Inflammatory macrophage (primary cell): ENCODE measurements at regions not wholly inside any gene's neighbourhood (a gene's known extent, or its start where the extent isn't known, plus 50 kb on each side); places are given as distances from the start of the nearest gene placed in this dataset.
"Not testable (repeated sequence)": the region's sequence is repeated elsewhere in the genome, so short reads cannot be mapped to it uniquely, and the experiment has no call there.

Source experiments
- DNase-seq, 2 donors: peaks; one replicate each; pipeline ENCODE4 v3.0.0-alpha.2; 2020 to 2022

DNA sequence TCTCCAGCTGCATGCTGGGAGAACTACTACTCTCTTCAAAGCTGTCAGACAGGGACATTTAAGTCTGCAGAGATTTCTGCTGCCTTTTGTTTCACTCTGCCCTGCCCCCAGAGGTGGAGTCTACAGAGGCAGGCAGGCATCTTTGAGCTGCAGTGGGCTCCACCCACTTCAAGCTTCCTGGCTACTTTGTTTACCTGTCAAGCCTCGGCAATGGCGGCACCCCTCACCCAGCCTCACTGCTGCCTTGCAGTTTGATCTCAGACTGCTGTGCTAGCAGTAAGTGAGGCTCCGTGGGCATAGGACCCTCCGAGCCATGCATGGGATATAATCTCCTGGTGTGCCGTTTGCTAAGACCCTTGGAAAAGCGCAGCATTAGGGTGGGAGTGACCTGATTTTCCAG lies 61.7 kb downstream of the DMRTA1 start:
- DNase-seq, result not testable (repeated sequence)

DNA sequence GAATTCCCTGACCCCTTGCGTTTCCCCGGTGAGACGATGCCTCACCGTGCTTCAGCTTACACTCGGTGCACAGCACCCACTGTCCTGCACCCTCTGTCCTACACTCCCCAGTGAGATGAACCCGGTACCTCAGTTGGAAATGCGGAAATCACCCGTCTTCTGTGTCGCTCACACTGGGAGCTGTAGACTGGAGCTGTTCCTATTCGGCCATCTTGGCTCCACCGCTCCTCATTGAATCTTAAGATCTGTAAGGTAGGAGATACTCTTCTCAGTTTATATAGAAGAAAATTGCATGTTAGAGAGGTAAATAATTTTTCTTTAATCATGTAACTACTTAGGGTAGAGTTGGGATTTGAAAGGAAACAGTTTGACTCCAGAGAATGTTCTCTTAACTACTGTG lies 62.2 kb downstream of the DMRTA1 start:
- no peak for DNase-seq

DNA sequence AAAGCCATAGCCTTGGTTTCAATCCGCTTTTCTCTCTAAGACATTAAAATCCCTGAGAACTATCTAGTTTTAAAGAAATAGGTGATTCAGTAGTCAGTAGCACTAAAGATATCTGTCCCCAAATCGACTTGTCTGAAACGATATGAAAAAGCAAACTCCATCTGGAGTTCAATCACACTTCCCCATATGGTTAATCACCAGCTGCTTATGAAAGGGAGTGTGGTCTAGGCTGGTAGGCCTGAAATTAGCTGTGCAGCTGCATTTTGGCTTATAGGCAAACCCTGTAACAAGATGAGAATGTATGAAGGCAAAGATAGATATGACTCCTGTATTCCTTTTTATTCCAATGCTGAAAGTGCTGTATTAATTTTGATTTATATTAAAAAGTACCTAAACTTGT lies 65.9 kb downstream of the DMRTA1 start:
- no peak for DNase-seq

DNA sequence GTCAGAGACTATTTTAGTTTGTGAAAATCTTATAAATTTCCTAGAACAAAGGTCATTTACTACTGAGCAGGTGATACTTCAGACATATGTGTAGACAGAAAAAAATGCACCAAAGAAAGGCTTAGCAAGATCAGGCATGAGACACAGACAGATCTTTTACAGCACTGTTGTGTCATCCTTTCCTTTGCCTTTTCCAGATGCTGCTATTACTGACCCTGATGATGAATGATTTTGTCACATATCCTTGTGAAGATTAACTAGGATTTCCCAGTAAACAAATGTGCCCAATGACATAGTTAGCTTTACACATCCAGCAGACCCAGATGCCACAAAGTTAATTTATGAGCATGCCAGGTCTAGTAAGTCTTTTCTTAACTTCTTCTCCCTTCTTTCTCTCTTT lies 68.2 kb downstream of the DMRTA1 start:
- no peak for DNase-seq

GRCh38 chr9:22522206-22522740 lies 75.6 kb downstream of the DMRTA1 start:
- DNase-seq, result no peak

DNA sequence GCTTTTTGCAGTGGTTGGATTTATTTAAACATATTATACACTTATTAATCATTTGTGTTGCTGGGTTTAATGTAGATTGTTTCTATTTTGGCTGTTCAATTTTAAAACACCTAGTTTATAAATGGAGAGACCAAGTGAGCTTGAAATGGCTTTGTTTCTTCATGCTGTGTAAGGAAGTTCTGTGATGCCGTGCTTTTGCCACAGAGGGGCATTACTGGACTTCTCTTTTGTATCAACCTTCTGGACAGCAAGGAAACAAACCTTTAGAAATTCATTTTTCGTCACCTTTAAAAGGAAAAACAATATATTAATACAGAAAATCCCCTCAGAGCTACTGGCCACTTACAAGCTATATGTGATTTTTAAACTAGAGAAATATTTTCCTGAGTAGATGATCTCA lies 81.9 kb downstream of the DMRTA1 start:
- no peak for DNase-seq

DNA sequence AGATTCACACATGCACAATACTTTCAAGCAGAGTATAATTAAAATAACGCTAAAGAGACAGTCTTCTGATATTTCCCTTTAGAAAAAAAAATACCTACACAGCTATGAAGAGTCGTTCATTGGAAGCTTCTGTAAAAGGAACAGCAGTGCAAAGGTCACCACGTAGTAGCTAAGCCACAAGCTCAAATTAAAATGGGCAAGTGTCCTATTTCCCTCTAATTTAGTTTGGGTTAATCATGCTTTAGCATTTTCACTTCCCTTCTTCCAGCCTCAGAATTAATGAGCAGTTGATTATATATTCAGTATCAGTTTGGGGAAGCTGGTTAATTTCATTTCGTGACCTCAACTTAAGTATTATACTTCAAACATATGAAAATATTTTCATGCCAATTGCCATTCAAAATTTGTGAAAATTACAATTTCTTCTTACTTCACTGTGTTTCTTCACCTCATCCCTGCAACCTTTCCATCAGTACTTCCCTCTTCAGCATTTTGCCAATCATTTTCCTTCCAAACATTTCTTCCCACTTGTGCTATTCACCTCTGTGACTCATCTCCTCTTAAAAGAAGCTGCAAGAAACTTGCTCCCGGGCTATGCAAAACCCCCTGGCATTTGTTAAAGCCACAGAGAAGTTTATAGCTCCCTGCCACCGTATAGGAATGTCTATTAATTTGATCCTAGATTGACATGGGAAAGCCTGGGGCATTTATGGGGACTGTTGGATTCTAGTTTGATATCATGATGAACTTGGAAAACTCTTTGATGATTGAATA lies 83.0 kb downstream of the DMRTA1 start:
- no peak for DNase-seq

- no peak for DNase-seq
These were observed 89.2 kb downstream of the DMRTA1 start for GRCh38 chr9:22535780-22536179.

DNA sequence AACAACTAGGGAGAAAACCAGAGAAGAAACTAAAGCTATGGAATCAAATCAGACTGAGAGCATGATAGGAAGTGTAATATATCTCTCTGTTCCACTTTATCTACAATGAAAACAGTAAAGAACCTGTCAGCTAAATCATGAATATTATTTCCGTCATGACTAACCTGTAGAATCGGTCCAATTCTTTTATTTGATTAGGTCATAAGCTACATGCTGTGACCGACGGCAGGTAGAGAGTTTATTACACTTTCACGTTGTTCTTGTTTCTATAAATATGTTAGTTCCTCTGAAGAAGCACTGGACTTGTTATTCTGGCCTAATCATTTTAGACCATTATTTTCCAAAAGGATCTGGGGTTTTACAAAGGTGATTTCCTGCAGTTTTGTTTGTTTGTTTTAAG lies 91.1 kb downstream of the DMRTA1 start:
- DNase-seq, result no peak

DNA sequence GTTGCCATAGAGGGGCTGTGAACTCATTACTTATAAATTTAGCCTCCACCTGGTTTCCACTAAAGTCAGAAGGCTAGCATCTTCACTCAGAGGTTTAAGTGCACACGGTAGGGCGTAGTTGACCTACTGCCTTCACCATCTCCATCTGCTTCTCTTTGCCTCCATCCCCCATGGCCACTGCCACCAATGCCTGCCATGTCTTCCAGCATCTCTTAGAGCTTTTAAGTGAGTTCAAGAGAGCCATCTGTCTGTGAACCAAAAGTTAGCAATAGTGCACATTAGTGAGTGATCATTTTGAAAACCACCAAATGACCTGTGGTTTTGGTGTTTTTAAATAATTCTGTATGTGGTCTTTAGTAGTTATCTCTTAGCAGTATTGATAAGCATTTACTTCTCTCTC lies 102.0 kb downstream of the DMRTA1 start:
- DNase-seq, result no peak

DNA sequence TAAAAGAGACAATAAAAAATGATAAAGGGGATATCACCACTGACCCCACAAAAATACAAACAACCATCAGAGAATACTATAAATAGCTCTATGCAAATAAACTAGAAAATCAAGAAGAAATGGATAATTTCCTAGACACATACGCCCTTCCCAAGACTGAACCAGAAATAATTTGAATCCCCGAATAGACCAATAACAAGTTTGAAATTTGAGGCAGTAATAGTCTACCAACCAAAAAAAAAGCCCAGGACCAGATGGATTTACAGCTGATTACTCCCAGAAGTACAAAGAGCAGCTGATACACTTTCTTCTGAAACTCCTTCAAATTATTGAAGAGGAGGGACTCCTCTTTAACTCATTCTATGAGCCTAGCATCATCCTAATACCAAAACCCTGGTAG lies 128.1 kb downstream of the DMRTA1 start:
- DNase-seq, result no peak

GRCh38 chr9:22580788-22581187 lies 134.2 kb downstream of the DMRTA1 start:
- no peak for DNase-seq

- no peak for DNase-seq
These were observed 135.6 kb downstream of the DMRTA1 start for GRCh38 chr9:22582221-22582620.

DNA sequence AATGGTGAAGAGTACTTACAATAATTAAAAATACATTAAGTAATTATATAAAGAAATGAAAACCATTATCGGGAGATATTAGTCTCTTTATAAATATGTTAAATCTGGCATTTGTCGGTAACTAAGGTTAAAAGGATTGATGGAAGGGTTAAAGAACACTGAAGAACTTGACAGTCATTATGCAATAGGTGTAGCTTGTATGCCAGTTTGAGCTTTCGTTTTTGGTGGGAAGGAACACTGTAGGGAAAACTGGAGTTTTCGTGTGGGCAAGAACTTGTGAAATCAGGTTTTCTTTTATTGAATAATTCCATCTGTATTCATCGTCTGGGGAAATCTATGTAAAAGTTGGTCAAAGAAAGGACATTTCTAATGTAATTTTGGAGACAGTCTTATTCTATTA lies 142.3 kb downstream of the DMRTA1 start:
- no peak for DNase-seq

- DNase-seq, result no peak
These were observed 143.9 kb downstream of the DMRTA1 start for GRCh38 chr9:22590336-22591033.

- no peak for DNase-seq
These were observed 149.2 kb downstream of the DMRTA1 start for GRCh38 chr9:22595805-22596204.

DNA sequence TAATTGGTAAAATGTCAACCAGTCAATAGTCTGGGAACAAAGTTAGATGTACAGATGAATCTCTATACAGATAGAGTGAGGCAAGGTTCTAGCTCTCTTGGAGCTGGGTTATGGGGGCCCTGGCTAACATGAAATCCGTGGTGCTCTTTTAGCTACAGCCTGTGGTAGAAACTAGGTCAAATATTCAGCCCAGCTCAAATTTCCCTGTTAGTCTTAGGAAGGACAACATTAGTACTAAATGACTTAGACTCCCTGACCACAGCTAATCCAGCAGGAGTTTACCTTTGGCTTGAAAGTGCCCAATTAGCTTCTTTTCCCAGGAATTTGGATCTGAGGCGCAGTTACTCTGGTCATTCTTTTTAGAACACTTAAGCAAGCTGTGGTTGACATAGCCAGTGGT lies 170.5 kb downstream of the DMRTA1 start:
- no peak for DNase-seq

- DNase-seq, result no peak
These were observed 176.2 kb downstream of the DMRTA1 start for GRCh38 chr9:22622815-22623214.

- no peak for DNase-seq
These were observed 176.6 kb downstream of the DMRTA1 start for GRCh38 chr9:22623236-22623635.

DNA sequence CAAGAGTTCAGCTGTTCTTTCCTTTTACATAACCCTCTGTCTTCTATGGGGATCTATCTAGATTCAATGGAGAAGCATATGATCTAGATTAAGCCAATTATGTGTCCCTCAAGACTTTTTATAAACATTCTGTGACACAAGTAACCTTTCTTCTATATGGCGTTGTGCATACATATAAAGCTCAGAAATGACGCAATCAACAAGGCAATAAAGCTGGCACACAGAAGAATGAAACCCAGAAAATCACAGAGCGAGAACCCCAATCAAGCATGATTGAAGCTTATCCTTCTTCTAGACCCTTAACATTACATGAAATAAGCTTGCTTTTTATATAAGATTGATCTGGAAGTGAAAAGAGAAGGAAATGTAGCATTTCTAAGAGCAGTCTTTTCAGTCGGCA lies 178.9 kb downstream of the DMRTA1 start:
- no peak for DNase-seq

DNA sequence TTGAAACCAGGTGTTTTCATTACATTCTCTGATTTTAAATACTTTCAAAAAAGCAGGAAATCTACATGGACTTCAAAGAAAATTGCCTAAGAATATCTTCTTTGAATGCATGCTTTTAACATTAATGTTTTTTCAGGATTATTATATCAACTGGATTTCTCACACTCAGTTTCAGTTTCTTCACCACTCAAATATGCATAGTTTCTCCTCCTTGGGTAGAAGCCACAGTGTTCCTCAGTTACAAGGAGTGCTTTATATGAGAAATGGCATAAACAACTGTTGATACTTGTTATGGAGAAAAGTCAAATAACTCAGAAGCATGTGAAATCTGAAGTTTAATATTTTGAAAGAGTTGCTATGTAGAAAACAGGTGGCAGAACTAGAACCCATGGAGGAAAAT lies 196.9 kb downstream of the DMRTA1 start:
- no peak for DNase-seq

DNA sequence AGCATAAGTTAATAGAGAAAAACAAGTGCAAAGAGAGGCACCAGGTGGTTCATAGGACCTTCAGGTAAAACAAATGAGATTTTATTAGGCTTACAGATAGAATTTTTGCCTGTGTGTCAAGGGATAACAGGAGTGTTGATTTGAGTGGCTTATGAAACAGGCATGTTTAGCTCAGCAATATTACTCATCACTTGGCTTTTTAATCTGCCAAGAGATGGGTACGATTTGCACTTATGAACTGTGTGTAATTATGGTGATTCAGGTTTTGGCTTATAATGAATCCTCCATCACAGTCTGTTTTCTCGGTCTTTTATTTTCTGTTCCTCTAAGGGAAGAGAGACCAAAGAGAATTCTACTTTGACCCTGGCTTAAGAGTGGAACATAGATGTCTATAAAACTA lies 199.3 kb downstream of the DMRTA1 start:
- no peak for DNase-seq

- no peak for DNase-seq
These were observed 202.8 kb downstream of the DMRTA1 start for GRCh38 chr9:22649384-22649783.

GRCh38 chr9:22650145-22650544 lies 203.5 kb downstream of the DMRTA1 start:
- DNase-seq, result no peak
